ENCODE measurements at regions not wholly inside any gene's neighbourhood (a gene's known extent, or its start where the extent isn't known, plus 50 kb on each side); places are given as distances from the start of the nearest gene placed in this dataset.
"Not testable (repeated sequence)": the region's sequence is repeated elsewhere in the genome, so short reads cannot be mapped to it uniquely, and the experiment has no call there.

DNA sequence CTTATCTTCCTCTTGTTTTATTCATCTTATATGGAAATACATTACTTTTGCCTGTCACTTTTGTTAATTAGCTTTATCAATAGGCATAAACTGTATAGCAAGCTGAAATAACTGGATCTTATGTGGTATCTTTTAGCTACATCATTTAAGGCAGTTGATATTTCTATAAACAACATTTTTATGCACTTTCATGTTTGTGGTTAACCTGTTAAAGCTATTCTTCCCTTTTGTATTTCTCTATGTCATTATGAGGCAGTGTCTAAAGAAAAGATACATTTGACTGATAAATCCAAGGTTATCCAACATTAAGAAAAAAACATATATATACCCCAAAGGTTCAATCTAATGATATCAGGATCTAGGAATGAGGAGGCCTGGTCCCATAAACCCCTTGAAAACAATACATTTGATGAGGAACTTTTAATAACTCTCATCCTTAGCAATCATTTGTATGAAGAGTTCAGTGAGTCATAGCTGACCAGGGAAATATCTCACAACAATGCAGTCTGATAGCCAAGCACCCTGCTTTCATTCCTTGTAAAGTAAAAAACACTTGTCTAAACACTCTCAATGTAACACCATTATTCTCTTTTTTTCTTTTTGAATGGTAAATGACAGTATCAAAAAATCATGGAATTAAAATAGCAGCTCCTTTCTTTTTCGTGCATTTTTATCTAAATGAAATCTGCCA lies 300.9 kb downstream of the NEBL start:
- in situ Hi-C loops (cut with HindIII; ENCODE audit: low pct_unique_long_range_greater_than_20kb, low sequenced_read_pairs), result no loop called here
- DNase-seq (ENCODE audit: low read depth in 1 of 2, low spot score in 1 of 2), result no peak
- no peak for TF ChIP-seq JUND (IDR thresholded peaks at IDR 0.05; ENCODE audit: low read depth)

DNA sequence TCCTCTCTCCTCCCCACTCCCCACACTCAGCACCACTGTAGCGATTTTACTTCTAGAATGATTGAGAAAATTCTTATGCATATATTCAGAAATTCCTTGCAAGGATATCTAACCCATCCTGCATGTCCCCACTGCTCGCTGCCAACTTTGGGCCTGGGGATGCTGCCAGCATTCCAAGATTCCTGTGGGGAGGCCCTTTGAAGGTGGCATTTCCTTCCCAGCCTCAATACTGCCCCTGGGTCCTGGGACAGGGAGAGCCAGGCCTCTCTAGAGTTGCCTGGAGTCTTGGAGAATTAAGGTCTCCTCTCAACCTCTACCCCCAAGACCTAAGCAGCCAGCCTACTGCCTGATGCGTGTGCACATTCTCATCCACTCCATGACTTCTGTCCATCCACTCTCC lies 303.5 kb downstream of the NEBL start:
- no peak for TF ChIP-seq JUND (IDR thresholded peaks at IDR 0.05; ENCODE audit: low read depth)

DNA sequence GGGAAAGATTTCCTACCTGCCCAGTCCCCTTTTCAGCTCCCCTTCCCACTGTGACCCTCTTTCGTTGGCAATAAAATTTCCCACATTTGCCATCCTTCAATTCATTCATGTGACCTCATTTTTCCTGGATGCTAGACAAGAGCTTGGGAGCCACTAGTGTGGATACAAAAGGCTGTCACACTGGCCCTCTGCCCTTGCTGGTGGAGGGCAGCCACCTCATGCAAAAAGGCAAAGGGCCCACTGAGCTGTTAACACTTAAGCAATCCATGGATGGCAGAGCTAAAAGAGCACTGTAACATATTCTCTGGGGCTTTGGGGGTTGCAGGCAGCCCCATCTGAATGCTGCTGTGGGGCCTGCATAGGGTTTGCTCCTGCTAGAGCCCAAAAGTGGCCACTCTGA lies 315.1 kb downstream of the NEBL start:
- no peak for TF ChIP-seq JUND (IDR thresholded peaks at IDR 0.05; ENCODE audit: low read depth)
- in situ Hi-C loops (cut with HindIII; ENCODE audit: low pct_unique_long_range_greater_than_20kb, low sequenced_read_pairs), result no loop called here
- DNase-seq (ENCODE audit: low read depth in 1 of 2, low spot score in 1 of 2), result no peak

More for the DNA sequence above, 303.5 kb downstream of the NEBL start:
- in situ Hi-C loops (cut with HindIII; ENCODE audit: low pct_unique_long_range_greater_than_20kb, low sequenced_read_pairs), result no loop called here
- no peak for DNase-seq (ENCODE audit: low read depth in 1 of 2, low spot score in 1 of 2)

DNA sequence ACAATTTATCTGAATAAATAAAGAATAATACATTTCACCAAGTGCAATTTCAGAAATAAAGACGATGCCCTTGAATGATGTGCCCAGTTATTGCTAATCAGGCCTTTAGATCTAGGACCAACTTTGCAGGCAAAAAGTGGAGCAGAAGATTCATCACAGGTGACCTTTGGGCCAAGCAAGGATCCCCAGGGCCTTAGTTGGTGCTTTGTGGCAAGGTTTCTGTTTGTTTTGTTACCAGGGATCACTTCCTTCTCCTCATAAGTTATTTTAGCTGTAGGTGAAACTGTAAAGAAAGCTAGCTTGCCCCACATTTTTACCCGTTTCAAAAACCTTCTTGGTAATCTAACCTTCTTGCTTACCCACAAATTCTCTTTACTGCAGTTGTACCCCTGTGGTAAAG lies 323.2 kb downstream of the NEBL start:
- no peak for DNase-seq (ENCODE audit: low read depth in 1 of 2, low spot score in 1 of 2)
- no peak for TF ChIP-seq JUND (IDR thresholded peaks at IDR 0.05; ENCODE audit: low read depth)
- in situ Hi-C loops (cut with HindIII; ENCODE audit: low pct_unique_long_range_greater_than_20kb, low sequenced_read_pairs), result no loop called here

DNA sequence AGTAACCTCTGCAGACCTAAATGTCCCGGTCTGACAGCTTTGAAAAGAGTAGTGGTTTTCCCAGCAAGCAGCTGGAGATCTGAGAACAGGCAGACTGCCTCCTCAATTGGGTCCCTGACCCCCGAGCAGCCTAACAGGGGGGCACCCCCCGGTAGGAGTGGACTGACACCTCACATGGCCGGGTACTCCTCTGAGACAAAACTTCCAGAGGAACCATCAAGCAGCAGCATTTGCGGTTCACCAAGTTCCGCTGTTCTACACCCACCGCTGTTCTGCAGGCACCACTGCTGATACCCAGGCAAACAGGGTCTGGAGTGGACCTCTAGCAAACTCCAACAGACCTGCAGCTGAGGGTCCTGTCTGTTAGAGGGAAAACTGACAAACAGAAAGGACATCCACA lies 341.1 kb downstream of the NEBL start:
- in situ Hi-C loops (cut with HindIII; ENCODE audit: low pct_unique_long_range_greater_than_20kb, low sequenced_read_pairs); DNase-seq (ENCODE audit: low read depth in 1 of 2, low spot score in 1 of 2): not testable (repeated sequence)

DNA sequence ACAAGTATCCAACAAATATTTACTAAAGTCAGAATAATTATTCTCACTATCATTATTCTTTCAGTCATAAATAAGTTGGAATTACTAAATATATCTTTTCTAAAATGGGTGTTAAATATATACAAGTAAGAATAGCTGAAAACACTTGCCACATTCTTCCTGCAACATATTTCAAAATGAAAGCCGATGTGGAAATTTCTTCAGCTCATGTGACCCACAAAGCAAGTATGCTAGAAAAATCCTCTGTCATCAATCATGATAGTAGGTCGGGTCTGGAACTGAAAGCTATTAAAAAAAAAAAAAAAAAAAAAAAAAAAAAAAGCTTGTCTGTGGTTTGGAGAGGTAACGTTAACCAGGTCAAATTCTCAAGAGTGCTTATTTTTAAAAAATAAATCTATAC lies 344.7 kb downstream of the NEBL start:
- in situ Hi-C loops (cut with HindIII; ENCODE audit: low pct_unique_long_range_greater_than_20kb, low sequenced_read_pairs), result no loop called here
- TF ChIP-seq JUND (IDR thresholded peaks at IDR 0.05; ENCODE audit: low read depth), result no peak
- DNase-seq (ENCODE audit: low read depth in 1 of 2, low spot score in 1 of 2), result no peak

DNA sequence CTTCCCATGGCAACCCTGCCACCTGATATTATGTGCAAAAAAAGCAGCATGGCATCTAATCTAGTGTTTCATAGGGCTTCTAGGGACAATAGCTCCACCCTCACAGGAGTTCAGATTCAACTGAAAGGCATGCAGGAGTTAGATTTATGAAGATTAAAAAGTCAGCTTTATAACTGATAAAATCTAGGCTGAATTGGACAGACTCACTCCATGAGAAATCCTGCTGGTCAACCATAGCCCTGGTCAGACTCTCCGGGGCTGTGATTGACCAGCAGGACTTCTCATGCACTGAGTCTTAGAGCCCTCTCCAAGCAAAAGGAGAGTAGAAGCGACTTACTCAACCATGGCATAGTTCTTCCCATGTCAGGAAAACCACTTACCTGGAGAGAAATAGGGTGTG lies 345.4 kb downstream of the NEBL start:
- TF ChIP-seq JUND (IDR thresholded peaks at IDR 0.05; ENCODE audit: low read depth), result no peak
- DNase-seq (ENCODE audit: low read depth in 1 of 2, low spot score in 1 of 2), result no peak
- in situ Hi-C loops (cut with HindIII; ENCODE audit: low pct_unique_long_range_greater_than_20kb, low sequenced_read_pairs), result no loop called here

DNA sequence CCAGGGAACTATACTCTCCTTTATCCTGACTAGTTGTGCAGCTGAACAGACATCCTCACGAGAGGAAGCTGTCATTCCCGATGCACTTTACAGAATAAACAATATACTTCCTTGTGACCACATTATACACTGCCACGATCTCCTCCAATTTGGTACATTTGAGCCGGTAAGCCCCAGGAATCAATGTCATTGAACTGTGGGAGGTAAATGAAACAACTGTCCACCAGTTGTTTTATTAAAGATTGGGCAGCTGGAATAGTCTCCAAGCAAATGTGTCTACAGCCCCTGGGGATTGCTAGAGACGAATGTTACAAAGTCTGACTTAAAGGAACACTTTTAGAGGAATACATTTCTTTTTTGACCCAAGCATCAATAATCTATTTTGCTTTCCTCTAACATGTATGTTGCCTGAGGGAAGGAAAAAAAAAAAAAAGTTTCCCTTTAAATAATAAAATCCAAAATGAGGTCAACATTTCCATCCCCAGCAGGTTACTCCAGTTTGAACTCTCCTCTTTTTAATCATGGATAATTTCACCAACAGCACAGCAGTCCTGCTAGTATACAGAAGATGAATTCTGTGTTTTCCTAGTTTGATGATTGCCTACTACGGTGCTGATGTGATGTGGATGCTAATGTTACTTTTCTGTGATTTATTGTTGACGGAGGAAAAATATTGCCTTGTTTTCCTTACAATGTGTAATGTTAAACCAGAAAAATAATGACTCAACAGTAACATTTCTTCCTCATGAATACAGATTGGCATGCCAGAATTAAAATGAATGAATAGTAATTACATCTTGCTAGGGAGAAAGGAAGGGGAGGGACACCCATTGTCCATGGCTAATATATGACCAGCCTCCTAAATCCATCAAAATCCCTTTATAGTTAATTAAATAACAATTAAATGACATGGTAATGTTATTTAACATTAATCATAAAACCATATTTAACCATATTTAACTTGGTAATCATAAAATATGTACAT lies 360.9 kb downstream of the NEBL start:
- in situ Hi-C loops (cut with HindIII; ENCODE audit: low pct_unique_long_range_greater_than_20kb, low sequenced_read_pairs), result no loop called here
- TF ChIP-seq JUND (IDR thresholded peaks at IDR 0.05; ENCODE audit: low read depth), result no peak
- no peak for DNase-seq (ENCODE audit: low read depth in 1 of 2, low spot score in 1 of 2)

DNA sequence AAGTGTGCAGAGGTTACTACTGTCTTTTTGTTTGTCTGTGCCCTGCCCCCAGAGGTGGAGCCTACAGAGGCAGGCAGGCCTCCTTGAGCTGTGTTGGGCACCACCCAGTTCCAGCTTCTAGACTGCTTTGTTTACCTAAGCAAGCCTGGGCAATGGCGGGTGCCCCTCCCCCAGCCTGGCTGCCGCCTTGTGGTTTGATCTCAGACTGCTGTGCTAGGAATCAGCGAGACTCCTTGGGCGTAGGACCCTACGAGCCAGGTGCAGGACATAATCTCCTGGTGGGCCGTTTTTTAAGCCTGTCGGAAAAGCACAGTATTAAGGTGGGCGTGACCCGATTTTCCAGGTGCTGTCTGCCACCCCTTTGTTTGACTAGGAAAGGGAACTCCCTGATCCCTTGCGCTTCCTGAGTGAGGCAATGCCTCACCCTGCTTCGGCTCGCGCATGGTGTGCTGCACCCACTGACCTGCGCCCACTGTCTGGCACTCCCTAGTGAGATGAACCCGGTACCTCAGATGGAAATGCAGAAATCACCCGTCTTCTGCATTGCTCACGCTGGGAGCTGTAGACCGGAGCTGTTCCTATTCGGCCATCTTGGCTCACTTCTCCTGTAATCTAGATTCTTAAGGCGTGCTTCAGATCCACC lies 365.7 kb downstream of the NEBL start:
- in situ Hi-C loops (cut with HindIII; ENCODE audit: low pct_unique_long_range_greater_than_20kb, low sequenced_read_pairs), result not testable (repeated sequence)

DNA sequence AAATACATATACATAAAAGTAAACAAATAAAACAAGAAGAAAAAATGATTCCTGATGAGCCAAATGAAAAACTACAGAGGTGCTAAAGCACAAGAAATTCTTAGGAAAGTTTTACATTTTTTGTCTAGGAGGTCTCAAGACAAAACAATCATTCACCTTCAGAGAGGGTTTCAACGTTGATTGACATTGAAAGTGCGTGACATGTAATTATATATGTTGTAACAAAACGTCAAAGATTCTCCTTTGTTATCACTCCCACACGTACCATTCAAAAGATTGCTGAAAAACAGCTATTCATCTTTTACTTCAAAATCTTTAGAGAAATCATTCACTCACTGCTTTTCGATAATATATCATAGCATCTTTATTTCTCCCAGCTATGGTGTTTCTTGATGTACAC lies 375.9 kb downstream of the NEBL start:
- in situ Hi-C loops (cut with HindIII; ENCODE audit: low pct_unique_long_range_greater_than_20kb, low sequenced_read_pairs), result no loop called here
- DNase-seq (ENCODE audit: low read depth in 1 of 2, low spot score in 1 of 2), result no peak
- no peak for TF ChIP-seq JUND (IDR thresholded peaks at IDR 0.05; ENCODE audit: low read depth)

More for the DNA sequence above, 365.7 kb downstream of the NEBL start:
- DNase-seq (ENCODE audit: low read depth in 1 of 2, low spot score in 1 of 2), result peak in 1 of 2 experiments; percentile 79

DNA sequence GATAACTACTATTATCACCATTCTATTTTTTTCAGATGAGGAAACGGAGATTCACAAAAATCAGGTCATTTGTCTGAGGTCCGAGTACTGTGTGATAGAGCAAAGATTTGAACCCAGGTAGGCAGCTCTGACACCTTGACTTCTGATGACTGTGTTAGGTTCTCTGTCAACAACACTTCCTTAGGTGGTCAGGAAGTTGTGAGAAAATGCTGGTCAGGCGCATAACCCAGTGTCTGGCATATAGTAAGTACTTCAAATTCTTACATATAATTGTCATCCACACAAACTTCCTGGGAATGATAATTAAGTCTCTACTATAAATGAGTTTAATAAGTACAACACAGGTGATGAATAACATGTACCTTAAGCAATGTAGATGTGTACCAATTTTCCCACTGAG lies 381.5 kb downstream of the NEBL start:
- no peak for DNase-seq (ENCODE audit: low read depth in 1 of 2, low spot score in 1 of 2)
- in situ Hi-C loops (cut with HindIII; ENCODE audit: low pct_unique_long_range_greater_than_20kb, low sequenced_read_pairs), result no loop called here
- no peak for TF ChIP-seq JUND (IDR thresholded peaks at IDR 0.05; ENCODE audit: low read depth)

DNA sequence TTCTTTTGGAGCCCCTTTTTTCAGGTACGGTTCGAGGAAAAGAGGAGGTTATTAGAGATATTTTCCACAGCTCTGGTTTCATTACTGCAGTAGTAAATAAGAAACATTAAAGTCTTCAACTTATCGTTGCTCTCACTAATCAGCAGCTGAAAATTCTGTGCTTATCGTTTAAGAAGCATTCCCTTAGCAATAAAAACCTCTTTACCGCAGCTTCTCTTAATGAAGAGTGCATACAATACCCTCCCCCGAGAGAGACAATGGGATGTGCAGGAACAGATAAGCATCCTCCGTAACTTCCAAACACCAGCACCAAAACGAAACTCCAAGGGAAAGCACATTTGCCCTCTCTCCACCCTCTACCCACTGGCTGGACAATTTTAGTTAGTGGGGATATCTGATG lies 384.5 kb downstream of the NEBL start:
- no peak for DNase-seq (ENCODE audit: low read depth in 1 of 2, low spot score in 1 of 2)
- TF ChIP-seq JUND (IDR thresholded peaks at IDR 0.05; ENCODE audit: low read depth), result no peak
- in situ Hi-C loops (cut with HindIII; ENCODE audit: low pct_unique_long_range_greater_than_20kb, low sequenced_read_pairs), result no loop called here

DNA sequence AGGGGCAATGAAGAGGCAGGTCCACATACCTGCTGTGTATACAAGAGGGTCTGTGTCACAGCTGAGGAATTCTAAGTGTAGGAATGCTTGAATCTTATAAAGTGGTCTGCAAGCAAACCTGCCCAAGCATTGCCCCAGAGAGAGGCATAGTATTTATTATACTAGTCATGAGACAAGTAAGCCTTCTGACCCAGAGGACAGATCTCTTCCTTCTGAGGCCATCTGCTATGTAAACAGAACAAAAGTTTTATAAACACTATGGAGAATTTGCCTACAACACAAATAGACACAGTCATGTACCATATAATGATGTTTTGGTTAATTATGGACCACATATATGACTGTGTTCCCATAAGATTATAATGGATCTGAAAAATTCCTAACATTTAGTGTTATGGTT lies 388.2 kb downstream of the NEBL start:
- no peak for TF ChIP-seq JUND (IDR thresholded peaks at IDR 0.05; ENCODE audit: low read depth)
- in situ Hi-C loops (cut with HindIII; ENCODE audit: low pct_unique_long_range_greater_than_20kb, low sequenced_read_pairs), result no loop called here
- no peak for DNase-seq (ENCODE audit: low read depth in 1 of 2, low spot score in 1 of 2)

All from T47D (cell line).